GM03348 (cell line): ENCODE measurements at regions not wholly inside any gene's neighbourhood (a gene's known extent, or its start where the extent isn't known, plus 50 kb on each side); places are given as distances from the start of the nearest gene placed in this dataset.

Source experiments
- DNase-seq: peaks from one replicate; pipeline ENCODE4 v3.0.0; 2012; ENCODE audit warnings: low spot score

DNA sequence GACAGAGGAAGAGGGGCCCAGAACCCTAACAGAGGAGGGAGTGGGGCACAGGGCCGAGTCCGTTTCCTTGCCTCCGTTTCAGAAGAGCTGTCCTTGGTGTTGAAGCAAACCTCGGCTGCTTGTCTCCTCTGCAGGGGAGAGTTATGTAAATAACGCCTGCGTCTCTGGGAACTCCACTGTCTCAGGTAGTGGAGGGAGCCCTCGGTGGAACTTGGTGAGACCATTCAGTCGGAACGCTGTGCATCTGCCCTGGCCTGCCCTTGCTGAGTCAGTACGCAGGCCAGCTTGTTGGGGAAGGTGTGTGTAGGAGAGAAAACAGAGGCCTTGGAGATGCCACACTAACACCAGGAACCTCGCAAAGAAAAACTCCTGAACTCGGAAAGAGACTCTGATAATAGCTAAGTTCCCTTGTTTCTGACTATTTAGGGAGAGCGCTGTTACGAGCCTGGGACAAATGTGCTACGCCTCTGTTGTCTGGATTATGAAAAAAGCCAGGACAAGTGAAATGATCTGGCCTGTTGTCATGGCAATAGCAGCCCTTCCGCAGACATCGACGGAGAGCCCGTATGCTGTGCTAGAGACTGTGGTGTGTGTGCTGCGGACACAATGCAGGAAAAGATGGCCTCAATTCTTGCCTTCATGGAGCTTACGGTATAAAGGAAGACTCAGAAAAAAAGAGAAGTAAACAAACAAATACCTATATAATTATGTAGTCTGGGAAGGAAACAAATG, 94.6 kb upstream of the AKT3 start:
- DNase-seq: peak; percentile 54

DNA sequence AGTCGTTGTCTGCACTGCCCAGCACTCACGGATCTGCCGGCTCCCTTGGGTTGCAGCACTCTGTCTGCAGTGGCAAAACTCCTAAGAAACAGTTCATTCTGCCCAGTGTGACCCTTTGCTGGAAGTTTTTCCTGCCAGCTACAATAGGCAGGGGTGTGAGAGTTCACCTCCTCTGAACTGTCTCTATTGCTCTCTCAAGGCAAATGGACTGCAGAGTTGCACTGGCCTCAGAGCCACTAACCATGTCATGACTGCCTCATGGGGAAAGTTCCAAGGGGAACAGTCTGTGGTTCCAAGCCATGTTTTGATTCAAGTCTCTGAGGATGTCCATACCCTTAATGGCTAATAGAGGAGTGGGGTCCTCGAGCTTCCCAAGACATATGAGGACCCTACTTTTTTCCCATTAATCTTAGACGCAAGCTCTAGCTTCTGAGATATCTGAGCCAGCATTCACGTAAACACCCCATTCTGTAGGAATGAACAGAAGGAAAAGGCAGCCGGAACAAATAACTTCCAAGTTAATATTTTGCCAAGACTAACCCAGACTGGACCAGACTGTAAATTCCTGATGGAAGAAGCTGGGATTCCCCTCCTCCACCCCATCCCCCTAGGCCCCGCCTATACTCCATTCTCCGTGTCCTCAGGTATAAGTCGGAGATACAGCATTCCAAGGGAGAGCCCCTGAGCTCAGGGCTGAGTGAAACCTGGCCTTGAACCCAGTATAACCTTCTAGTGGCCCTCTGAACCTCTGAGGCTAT, 93.8 kb upstream of the AKT3 start:
- DNase-seq: no peak

DNA sequence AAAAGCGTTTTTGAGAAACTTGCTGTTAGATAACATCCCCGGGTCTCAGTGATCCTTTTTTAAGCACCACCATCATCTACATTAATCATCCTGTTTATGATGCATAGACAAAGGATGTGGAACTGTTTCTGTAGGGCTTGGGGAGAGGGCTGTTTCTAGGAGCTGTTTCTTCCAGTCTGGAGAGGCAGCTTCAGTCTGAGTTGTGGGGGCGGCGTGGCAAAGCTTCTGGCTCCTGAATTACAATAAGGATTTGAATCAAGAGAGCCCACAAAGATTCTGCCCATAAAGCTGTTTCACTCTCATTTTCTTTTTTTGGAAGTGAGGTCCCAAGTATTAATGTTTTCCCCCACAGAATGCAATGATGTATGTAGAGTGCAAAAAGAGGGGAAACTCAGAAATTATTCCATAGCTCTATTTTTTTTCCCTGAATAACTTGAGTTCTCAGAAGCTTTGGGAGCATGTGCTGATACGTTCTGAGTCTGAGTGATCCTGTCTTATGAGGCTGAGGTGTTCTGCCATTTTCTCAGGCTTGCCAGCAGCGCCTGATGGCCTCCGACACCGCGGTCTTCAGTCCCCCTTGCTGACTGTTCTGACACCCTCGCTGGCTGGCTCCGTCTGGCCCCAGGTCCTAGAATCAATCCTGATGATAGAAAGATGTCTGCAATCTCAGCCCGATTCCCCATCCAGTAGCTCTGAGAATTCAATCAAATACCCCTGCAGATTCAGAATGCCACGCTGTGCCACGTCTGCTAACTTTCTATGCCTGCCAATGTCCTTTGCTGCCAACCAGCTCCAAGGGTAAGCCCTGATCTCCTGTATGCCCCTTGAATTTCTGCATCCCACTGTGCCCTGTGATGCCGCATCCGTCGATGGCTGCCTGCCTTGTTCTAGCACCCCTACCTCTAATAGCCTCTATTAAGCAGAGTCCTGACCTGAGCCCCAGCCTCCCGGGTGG, 92.4 kb upstream of the AKT3 start:
- DNase-seq: no peak

DNA sequence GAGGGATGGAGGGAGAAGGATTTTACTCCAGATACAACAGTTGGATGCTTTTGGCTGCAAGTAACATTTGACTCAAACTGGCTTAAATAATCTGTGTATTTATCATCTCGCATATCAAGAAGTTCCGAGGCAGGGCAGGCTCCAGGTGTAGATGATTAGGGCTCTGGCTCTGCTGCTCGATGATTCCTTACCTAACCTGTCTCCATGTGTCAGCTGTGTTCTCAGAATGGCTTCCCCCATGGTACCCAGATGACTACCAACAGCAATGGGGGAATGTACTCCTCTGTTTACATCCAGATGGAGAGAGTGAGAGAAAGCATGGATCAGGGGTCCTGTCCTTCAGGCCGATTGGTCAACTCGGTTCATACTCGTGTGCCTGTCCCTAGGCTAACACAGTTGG, 90.4 kb upstream of the AKT3 start:
- DNase-seq: no peak

DNA sequence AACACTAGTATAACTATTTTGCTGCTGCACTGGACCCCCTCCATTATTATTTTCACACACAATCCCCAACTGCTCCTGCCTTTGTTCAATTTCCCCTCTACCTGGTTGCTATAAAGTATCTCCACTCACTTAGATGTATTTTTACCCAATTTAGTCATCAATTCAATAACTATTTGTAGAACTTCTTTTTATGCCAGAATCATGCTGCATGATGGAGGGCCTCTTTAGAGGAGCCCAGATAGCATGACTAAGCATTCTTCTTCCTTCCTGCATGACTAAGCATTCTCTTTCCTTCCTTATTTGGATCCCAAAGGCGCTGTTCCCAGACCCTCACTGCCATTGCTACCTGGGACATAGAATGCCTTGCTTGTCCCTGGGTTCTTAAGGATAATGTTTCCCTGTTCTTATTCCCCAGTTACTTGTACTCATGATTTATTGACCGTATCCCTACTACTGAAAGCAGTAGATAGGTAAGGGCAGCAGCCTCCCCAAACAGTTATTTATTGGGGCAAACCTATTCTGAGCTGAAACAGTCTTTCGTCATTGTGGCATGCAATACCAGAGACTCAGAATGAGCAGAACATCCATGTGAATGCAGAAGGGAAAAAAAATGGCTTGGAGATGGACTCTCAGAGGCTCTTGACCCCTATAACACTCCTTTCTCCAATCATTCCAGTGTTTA, 89.3 kb upstream of the AKT3 start:
- DNase-seq: peak; percentile 29

DNA sequence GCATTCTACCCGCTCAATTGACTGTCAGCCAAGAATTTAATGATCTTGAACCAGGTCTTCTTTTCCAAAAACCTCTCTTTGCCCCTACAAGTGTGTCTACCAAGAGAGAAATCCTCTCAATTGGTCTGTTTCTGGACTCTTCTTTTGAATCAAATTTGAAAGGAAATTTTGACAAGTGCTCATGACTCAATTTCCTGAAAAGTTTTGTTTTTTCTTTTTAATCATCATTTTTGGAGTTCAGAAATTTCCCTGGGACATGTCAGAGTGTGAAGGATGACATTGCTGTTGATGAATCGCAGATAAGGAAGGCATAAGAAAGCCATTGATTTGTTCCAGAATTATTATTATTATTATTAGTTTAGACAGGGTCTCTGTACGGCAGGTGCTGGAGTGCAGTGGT, 88.2 kb upstream of the AKT3 start:
- no peak for DNase-seq

DNA sequence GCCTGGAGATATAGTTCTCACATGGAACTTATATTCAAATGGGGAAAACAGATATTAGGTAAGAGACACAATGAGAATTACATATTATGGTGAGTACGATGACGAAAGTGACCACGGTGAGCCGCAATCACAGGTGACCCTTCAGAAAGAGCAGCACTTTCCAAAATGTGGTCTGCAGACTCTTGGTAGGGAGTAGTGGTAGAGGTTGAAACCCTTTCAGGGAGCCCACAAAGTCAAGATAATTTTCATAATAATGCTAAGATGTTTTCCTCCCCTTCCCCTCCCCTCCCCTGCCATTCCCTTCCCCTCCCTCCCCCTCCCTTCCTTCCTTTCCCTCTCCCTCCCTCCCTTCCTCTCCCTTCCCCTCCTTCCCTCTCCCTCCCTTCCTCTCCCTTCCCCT, 83.5 kb upstream of the AKT3 start:
- DNase-seq: no peak

DNA sequence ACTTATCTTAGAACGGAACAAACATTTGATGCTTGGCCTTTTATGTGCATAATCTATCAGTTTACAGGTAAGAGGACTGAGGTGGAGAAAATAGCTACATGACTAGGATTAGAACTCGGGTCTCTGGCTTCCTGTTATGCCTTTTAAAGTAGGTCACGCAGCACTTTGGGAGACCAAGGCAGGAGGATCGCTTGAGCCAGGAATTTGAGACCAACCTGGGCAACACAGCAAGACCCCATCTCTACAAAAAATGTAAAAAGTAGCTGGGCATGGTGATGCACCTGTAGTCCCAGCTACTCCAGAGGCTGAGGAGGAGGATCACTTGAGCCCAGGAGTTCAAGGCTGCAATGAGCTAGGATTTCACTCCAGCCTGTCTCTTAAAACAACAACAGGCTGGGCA, 81.9 kb upstream of the AKT3 start:
- no peak for DNase-seq

DNA sequence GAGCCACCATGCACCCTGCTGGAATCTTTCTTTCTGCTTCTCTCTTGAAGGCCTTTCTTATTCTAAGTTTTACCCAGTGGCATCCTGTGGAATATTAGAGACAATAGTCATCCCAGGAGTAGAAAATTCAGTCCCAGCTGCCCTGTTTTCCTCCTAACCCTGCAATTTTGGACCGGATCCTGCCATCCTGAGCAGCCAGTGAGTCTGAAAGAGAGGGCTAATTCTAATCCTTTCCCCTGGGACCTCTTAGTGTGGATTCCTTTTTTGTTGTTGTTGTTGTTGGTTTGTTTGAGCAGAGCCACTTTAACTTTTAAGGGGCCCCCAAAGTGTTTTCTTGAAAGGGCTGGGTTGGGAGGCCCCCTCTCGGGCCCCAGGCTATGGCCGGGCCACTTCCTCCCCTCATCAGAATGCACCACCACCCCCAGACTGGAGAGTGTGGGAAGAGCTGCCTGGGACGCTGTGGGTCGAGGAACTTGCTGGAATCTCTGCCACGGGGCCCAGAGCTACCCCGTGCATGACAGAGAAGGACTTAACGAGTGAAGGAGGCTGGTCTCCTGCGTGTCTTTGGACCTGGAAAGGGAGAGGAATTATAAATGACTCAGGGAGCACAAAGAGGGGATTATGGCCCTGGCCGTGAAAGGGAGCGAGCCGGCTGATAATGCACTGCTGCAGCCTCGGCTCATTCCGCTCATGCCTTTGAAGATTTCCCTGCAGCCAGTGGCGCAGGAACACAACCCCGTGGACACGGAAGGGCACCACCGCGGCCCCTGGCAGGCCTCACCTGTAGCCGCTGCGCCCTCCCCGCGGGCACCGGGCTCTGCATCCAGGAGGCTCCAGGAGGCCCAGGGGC, 81.0 kb upstream of the AKT3 start:
- no peak for DNase-seq

DNA sequence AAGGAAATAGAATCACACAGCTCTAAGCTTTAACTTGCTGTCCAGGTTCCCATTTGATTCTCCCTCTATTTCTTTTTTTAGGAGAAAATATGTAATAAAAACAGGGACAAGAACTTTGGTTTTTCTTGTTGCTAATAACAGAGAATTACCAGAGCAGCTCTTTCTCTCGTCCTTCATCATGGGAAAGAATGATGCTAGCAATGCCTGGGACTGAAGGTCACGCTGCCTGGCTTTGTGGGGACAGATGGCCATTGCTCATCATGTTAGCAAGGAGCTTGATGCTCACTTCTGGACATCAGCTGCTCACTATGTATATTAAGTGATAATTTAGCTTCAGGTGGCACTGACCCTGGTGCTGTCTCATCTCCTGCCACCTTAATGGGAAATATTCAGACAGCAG, 77.3 kb upstream of the AKT3 start:
- DNase-seq: no peak

DNA sequence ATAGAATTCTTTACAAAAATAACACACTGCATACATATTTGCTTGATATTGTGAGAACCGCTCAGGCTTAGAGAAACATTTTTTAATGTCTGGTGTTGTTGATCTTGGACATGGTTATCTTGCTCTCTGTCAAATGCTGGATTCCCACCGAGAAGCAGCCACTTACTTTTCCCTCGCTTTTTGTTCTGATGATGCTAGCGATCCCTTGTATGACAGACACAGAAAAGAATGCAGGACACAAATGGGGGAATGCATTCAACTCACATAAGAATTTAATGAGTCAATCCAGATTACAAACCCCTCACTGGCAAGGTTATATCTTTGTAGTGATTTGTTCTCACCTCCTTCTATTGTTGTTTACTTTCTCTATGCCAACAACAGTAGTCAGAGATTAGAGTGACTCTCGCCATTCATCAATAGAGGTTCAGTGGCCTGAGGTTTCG, 76.8 kb upstream of the AKT3 start:
- peak; percentile 85 for DNase-seq

DNA sequence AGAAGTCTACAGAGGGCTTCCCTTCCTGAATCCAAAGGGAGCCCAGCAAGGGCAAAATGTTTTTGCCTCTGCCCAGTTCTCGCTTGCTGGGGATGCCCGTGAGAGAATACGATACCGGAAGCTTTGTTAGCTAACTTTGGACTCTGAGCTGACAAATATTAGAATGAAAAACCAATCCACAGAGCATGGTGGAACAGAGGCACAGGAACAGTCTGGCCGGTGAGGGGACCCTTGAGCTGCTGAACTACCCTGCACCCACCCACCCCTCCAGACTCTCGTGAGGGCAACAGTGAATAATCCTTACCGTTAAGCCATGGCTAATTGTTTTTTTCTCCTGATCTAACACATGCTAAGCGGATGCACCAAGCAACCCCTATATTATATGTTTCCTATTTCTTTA, 76.3 kb upstream of the AKT3 start:
- no peak for DNase-seq

DNA sequence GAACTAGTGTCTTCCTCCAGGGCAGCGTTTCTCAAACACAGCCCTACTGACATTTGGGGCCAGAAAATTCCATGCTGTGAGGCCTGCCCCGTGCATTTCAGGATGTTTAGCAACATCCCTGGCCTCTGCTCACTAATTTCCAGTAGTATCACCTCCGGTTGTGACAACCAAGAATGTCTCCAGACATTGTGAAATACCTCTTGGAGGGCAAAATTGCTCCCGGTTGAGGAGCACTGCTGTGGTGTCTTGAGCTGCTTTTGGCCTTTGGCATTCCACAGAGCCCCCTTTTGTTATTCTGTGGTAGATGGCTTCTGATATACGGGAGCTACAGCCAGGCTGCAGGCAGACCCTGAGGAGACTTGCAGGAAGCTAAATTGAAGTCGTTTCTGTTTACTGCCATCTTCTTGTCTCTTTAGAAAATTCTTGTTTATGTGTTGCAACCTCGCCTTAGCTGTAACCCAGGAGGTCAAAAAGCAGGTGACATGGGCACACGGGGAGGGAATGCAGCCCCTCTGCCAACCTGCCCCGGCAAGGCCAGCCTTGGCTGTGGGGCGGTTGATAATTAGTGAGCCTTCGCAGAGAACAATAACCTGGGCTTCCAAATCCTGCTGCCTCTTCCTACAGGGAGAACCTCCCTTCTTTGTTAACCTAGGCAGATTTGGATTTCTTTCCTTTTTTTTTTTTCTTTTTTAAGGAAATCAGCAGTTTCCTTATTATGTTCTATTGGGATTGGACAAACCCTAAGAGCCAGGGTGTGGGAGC, 74.7 kb upstream of the AKT3 start:
- DNase-seq: peak; percentile 53

DNA sequence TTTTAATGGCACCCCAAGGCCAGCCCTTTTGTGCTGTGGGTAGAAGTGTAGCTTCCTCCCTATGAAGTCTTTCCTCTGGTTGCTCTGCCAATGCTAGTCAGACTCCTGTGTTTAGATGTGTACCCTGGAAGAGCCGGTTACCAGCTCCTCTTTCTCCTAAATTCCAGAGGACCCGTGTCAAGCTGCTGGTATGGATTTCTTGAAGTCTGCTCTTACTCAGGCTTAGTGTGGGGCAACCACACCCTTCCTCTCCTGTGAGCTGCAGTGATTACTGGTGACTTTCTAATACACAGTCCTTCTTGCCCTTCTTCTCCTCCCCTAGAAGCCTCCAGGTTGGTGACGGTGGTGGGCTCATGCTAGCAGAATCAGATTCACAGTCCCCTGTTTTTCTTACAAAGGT, 74.1 kb upstream of the AKT3 start:
- DNase-seq: peak; percentile 76

DNA sequence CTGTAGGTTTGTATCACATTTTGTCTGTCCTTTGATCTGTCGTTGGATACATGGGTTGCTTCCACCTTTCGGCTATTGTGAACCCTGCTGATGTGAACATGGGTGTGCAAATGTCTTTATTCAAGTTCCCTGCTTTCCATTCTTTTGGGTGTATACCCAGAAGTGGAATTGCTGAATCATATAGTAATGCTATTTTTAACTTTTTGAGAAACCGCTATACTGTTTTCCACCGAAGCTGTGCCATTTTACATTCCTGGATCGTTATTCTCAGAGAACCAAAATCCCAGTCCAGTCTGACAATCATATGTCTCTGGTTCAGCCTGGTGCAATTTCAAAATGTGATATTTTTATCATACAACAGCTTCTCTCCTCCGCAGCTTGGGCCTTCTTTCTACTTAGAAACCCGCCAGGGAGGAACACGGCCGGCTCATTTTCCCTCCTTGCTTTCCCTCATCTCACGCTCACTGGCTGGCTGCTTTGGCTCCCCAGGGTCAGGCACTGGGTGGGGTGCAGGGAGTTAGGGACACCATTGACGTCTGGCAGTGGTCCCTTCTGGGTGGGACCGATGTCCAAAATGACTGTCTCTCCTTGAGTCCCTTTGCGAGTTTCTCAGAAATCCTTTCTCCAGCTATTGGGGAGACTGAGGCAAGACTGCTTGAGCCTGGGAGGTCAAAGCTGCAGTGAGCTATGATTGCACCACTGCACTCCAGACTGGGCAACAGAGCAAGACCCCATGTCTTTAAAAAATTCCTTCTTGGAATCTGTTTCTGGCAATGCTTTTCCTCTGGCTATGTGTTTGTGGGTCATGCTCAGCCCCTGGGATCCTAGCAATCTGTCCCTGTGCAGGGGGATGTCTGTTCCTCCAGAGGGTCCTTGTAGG, 73.5 kb upstream of the AKT3 start:
- no peak for DNase-seq

DNA sequence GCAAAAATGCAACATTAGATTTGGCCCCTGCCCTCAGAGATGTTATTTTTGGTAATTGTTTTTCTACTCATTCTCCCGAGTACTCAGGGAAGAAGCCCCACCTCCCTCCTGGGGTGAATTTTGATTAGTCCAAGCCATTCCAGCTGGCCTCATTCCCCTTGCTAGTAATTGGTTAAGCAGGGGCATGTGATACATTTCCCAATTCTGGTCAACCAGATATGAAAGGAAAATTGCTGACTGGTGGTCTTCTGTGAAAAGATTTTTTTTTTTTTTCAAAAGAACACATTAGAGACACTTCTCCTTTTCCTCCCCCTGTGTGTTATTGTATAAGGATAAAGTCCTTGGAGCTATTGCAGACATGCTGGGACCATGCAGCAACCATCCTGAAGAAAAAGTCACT, 71.1 kb upstream of the AKT3 start:
- no peak for DNase-seq

DNA sequence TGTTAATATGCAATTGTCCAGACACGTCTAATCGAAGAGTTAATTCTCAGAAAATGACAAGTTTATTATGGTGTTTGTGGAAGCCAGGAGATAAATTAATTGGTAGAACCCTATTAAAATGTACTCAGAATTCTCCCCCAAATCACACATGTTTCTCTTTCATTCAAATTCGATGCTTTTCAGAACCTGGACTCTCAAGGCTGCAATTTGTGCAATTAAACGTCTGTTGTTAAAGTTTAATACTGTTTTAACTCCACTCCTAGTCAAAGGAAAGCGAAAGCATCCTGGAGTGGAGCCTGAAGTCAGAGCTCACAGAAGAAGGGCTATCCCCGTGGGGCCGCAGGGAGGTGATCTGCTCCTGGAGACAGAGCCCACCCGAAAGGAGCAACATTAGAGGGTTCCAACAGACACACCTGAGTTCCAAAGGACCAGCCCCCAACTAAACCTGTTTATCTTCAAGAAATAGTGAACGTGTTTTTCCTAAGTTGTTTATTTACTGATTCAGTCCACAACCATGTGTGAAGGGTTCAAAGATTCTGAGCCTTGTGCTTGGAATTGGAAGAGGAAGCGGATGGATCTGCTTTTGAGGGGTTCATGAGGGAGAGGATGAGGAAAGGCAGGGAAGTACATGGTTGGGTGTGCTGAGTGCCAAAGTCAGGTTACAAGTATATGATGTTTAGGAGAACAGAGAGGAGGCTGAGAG, 68.0 kb upstream of the AKT3 start:
- DNase-seq: peak; percentile 44

DNA sequence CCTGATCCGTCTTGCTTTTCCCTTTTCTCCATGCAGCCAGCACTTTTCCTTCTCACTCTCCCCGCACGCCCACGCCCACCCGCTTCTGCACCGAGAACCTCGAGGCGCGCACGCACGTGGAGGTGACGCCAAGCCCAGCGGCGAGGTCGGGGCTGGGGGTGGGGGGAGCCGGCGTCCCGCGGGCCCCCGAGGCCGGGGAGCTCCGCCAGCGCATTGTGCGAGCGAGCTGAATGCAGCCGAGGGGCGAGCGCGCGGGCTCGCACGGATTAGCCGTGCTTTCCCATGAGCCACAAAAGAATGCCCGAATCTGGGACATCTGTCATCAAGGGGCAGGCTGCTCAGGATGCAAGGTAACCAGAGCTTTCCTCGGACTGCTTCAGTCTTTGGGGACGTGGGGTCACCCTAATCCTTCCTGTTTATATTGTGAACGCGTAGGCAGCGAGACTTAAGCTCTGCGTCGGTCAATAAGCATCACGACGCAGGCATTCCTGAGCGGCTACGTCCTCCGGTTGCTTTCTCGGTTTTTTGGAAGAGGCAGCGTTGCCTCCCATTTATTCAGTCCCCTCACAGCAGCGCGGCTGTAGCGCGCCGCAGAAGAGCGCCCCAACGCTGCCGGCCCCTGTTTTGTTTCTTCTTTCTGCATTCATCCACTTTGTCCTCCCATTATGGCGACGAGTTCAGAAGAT, 67.3 kb upstream of the AKT3 start:
- peak; percentile 87 for DNase-seq
